ENCODE measurements at regions not wholly inside any gene's neighbourhood (a gene's known extent, or its start where the extent isn't known, plus 50 kb on each side); places are given as distances from the start of the nearest gene placed in this dataset.

- Histone ChIP-seq H3K9me3 (no peaks in the 10 kb centered on the region), H3K36me3 (no peaks in the 10 kb centered on the region), H3K27me3 (no peaks in the 10 kb centered on the region), H3K4me3 (no peak overlapping the region)
- no peak for DNase-seq
Measured at GRCh38 chr7:96447109-96447645, 125.3 kb upstream of the SLC25A13 start.

GRCh38 chr7:96441436-96442084 lies 119.7 kb upstream of the SLC25A13 start:
- Histone ChIP-seq H3K27me3 (no peaks in the 10 kb centered on the region), H3K4me3 (no peak overlapping the region), H3K36me3 (no peaks in the 10 kb centered on the region), H3K9me3 (no peaks in the 10 kb centered on the region)
- DNase-seq = no peak

GRCh38 chr7:96440328-96440727 lies 118.4 kb upstream of the SLC25A13 start:
- no peaks in the 10 kb centered on the region for H3K27me3 ChIP-seq
- no peak overlapping the region for H3K4me3 ChIP-seq
- H3K36me3 ChIP-seq = no peaks in the 10 kb centered on the region
- H3K9me3 ChIP-seq = no peaks in the 10 kb centered on the region
- no peak for DNase-seq

GRCh38 chr7:96436880-96437279 lies 115.0 kb upstream of the SLC25A13 start:
- DNase-seq = no peak
- no peaks in the 10 kb centered on the region for H3K27me3 ChIP-seq
- no peaks in the 10 kb centered on the region for H3K9me3 ChIP-seq
- H3K36me3 ChIP-seq = no peaks in the 10 kb centered on the region
- H3K4me3 ChIP-seq = no peak overlapping the region

- no peaks in the 10 kb centered on the region for H3K9me3 ChIP-seq
- DNase-seq = no peak
- no peak overlapping the region for H3K4me3 ChIP-seq
- H3K36me3 ChIP-seq = no peaks in the 10 kb centered on the region
- no peaks in the 10 kb centered on the region for H3K27me3 ChIP-seq
Measured at GRCh38 chr7:96430356-96430755, 108.5 kb upstream of the SLC25A13 start.

- H3K9me3 ChIP-seq = no peaks in the 10 kb centered on the region
- no peak overlapping the region for H3K4me3 ChIP-seq
- H3K27me3 ChIP-seq = no peaks in the 10 kb centered on the region
- DNase-seq = no peak
- no peaks in the 10 kb centered on the region for H3K36me3 ChIP-seq
Measured at GRCh38 chr7:96427143-96427542, 105.2 kb upstream of the SLC25A13 start.

- no peak for DNase-seq
- no peak overlapping the region for H3K4me3 ChIP-seq
- no peaks in the 10 kb centered on the region for H3K36me3 ChIP-seq
- no peaks in the 10 kb centered on the region for H3K27me3 ChIP-seq
- no peaks in the 10 kb centered on the region for H3K9me3 ChIP-seq
Measured at GRCh38 chr7:96426685-96427084, 104.8 kb upstream of the SLC25A13 start.

- no peak for DNase-seq
Measured at GRCh38 chr7:96426027-96426426, 104.1 kb upstream of the SLC25A13 start.

GRCh38 chr7:96424411-96424810 lies 102.5 kb upstream of the SLC25A13 start:
- H3K36me3 ChIP-seq = no peaks in the 10 kb centered on the region
- H3K27me3 ChIP-seq = no peaks in the 10 kb centered on the region
- DNase-seq = no peak
- no peaks in the 10 kb centered on the region for H3K9me3 ChIP-seq
- H3K4me3 ChIP-seq = no peak overlapping the region

More at GRCh38 chr7:96426027-96426426, 104.1 kb upstream of the SLC25A13 start:
- Histone ChIP-seq H3K27me3 (no peaks in the 10 kb centered on the region), H3K36me3 (no peaks in the 10 kb centered on the region), H3K4me3 (no peak overlapping the region), H3K9me3 (no peaks in the 10 kb centered on the region)

- DNase-seq = no peak
- no peaks in the 10 kb centered on the region for H3K9me3 ChIP-seq
- no peaks in the 10 kb centered on the region for H3K36me3 ChIP-seq
- no peak overlapping the region for H3K4me3 ChIP-seq
- H3K27me3 ChIP-seq = no peaks in the 10 kb centered on the region
Measured at GRCh38 chr7:96422388-96422787, 100.5 kb upstream of the SLC25A13 start.

GRCh38 chr7:96418581-96418980 lies 96.7 kb upstream of the SLC25A13 start:
- Histone ChIP-seq H3K9me3 (no peaks in the 10 kb centered on the region), H3K27me3 (no peaks in the 10 kb centered on the region), H3K36me3 (no peaks in the 10 kb centered on the region), H3K4me3 (no peak overlapping the region)
- DNase-seq = no peak

- Histone ChIP-seq H3K36me3 (no peaks in the 10 kb centered on the region), H3K4me3 (no peak overlapping the region)
- DNase-seq = no peak
Measured at GRCh38 chr7:96417784-96418183, 95.9 kb upstream of the SLC25A13 start.

GRCh38 chr7:96416599-96416998 lies 94.7 kb upstream of the SLC25A13 start:
- no peak overlapping the region for H3K4me3 ChIP-seq

More at GRCh38 chr7:96417784-96418183, 95.9 kb upstream of the SLC25A13 start:
- no peaks in the 10 kb centered on the region for H3K27me3 ChIP-seq
- H3K9me3 ChIP-seq = no peaks in the 10 kb centered on the region

GRCh38 chr7:96416116-96416515 lies 94.2 kb upstream of the SLC25A13 start:
- no peaks in the 10 kb centered on the region for H3K27me3 ChIP-seq
- no peak for DNase-seq
- no peaks in the 10 kb centered on the region for H3K9me3 ChIP-seq
- H3K36me3 ChIP-seq = no peaks in the 10 kb centered on the region
- no peak overlapping the region for H3K4me3 ChIP-seq

More at GRCh38 chr7:96416599-96416998, 94.7 kb upstream of the SLC25A13 start:
- no peaks in the 10 kb centered on the region for H3K9me3 ChIP-seq
- no peaks in the 10 kb centered on the region for H3K27me3 ChIP-seq
- H3K36me3 ChIP-seq = no peaks in the 10 kb centered on the region
- DNase-seq = no peak

- H3K4me3 ChIP-seq = no peak overlapping the region
- H3K9me3 ChIP-seq = no peaks in the 10 kb centered on the region
- no peaks in the 10 kb centered on the region for H3K36me3 ChIP-seq
- no peak for DNase-seq
- H3K27me3 ChIP-seq = no peaks in the 10 kb centered on the region
Measured at GRCh38 chr7:96415293-96415940, 93.5 kb upstream of the SLC25A13 start.

- DNase-seq = no peak
- H3K9me3 ChIP-seq = no peaks in the 10 kb centered on the region
- no peaks in the 10 kb centered on the region for H3K27me3 ChIP-seq
- no peaks in the 10 kb centered on the region for H3K36me3 ChIP-seq
- no peak overlapping the region for H3K4me3 ChIP-seq
Measured at GRCh38 chr7:96414931-96415292, 93.0 kb upstream of the SLC25A13 start.

- H3K27me3 ChIP-seq = no peaks in the 10 kb centered on the region
- H3K9me3 ChIP-seq = no peaks in the 10 kb centered on the region
- no peak overlapping the region for H3K4me3 ChIP-seq
- no peaks in the 10 kb centered on the region for H3K36me3 ChIP-seq
- no peak for DNase-seq
Measured at GRCh38 chr7:96410126-96410839, 88.4 kb upstream of the SLC25A13 start.

Data from MG63 (cell line).